T-helper 1 cell treated with Interleukin-12 subunit alpha and Interleukin-12 subunit beta and Interleukin-4 antibody, amounts not matched to agents 30 μg/mL and 1 μg/mL, for 36 hours (primary cell): ENCODE measurements at regions not wholly inside any gene's neighbourhood (a gene's known extent, or its start where the extent isn't known, plus 50 kb on each side); places are given as distances from the start of the nearest gene placed in this dataset.

Experiments
- H3K27ac Mint-ChIP-seq: one replicate; pipeline ENCODE4 v1.8.0; 2021; ENCODE audit warnings: mild to moderate bottlenecking, mixed read lengths
- H3K27me3 Mint-ChIP-seq: one replicate; pipeline ENCODE4 v1.8.0; 2021; ENCODE audit warnings: low read depth, mixed read lengths
- H3K36me3 Mint-ChIP-seq: one replicate; pipeline ENCODE4 v1.8.0; 2021; ENCODE audit warnings: low read depth, mixed read lengths
- H3K4me1 Mint-ChIP-seq: one replicate; pipeline ENCODE4 v1.8.0; 2021; ENCODE audit warnings: low read depth, mixed read lengths
- H3K4me3 Mint-ChIP-seq: one replicate; pipeline ENCODE4 v1.8.0; 2021; ENCODE audit warnings: mild to moderate bottlenecking, moderate library complexity, mixed read lengths
- H3K9me3 Mint-ChIP-seq: one replicate; pipeline ENCODE4 v1.8.0; 2021; ENCODE audit warnings: mixed read lengths

GRCh38 chr2:125701070-125701469, 954.9 kb upstream of the GYPC start:
- H3K9me3 Mint-ChIP-seq, result no peaks in the 10 kb centered on the region
- H3K36me3 Mint-ChIP-seq, result no peaks in the 10 kb centered on the region
- H3K27me3 Mint-ChIP-seq, result no peaks in the 10 kb centered on the region
- H3K27ac Mint-ChIP-seq, result no peak overlapping the region
- H3K4me1 Mint-ChIP-seq, result no peaks in the 10 kb centered on the region
- no peak overlapping the region for H3K4me3 Mint-ChIP-seq

DNA sequence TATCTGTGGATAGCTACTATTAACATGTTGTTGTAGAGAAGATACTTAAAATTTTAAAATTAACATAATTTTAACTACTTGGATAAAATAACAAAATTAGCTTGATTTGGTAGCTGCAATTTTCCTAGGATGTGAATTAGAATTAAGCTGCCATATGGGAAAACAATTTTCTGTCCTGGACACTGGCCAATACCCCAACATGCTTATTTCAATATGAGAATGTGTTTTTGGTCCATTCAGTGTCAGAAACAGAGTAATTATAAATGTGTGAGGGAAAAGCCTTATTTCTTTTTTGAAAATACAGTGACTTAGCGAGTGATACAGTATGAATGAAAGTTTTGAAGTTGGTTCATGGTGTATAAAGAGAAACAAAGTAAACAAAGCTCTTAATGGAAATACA, 948.3 kb upstream of the GYPC start:
- H3K4me3 Mint-ChIP-seq, result no peak overlapping the region
- no peaks in the 10 kb centered on the region for H3K4me1 Mint-ChIP-seq
- H3K27me3 Mint-ChIP-seq, result no peaks in the 10 kb centered on the region
- H3K9me3 Mint-ChIP-seq, result peaks cover 25% of the 10 kb centered on the region
- H3K36me3 Mint-ChIP-seq, result no peaks in the 10 kb centered on the region
- no peak overlapping the region for H3K27ac Mint-ChIP-seq

GRCh38 chr2:125710561-125710960, 945.4 kb upstream of the GYPC start:
- no peak overlapping the region for H3K4me3 Mint-ChIP-seq
- H3K27me3 Mint-ChIP-seq, result no peaks in the 10 kb centered on the region
- H3K36me3 Mint-ChIP-seq, result no peaks in the 10 kb centered on the region
- no peaks in the 10 kb centered on the region for H3K4me1 Mint-ChIP-seq
- H3K9me3 Mint-ChIP-seq, result peaks cover 28% of the 10 kb centered on the region
- no peak overlapping the region for H3K27ac Mint-ChIP-seq

DNA sequence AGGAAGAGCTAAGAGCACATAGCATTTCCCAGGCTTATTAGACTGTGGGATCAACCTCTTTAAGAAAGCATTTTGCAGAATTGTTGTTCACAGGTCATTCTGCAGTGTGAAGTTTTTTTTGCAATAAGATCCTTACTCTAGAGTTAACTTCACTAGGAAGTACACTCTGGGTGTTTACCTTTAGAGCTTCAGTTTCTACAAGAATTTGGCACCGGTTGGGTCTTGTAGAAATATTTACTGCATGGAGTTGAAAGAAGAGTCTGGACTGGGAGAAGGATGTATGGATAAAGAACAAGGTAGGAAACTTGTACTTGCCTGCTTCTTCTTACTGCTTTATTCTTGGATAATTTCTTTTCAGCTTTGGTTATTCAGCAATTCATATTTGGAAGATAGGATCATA, 944.9 kb upstream of the GYPC start:
- H3K9me3 Mint-ChIP-seq, result peaks cover 28% of the 10 kb centered on the region
- no peaks in the 10 kb centered on the region for H3K36me3 Mint-ChIP-seq
- H3K4me3 Mint-ChIP-seq, result no peak overlapping the region
- no peak overlapping the region for H3K27ac Mint-ChIP-seq
- H3K4me1 Mint-ChIP-seq, result no peaks in the 10 kb centered on the region
- no peaks in the 10 kb centered on the region for H3K27me3 Mint-ChIP-seq

- Mint-ChIP-seq H3K36me3 (no peaks in the 10 kb centered on the region), H3K27ac (no peak overlapping the region), H3K4me3 (no peak overlapping the region), H3K4me1 (no peaks in the 10 kb centered on the region), H3K9me3 (peaks cover 21% of the 10 kb centered on the region), H3K27me3 (no peaks in the 10 kb centered on the region)
Observed at GRCh38 chr2:125713533-125713932, 942.4 kb upstream of the GYPC start.

DNA sequence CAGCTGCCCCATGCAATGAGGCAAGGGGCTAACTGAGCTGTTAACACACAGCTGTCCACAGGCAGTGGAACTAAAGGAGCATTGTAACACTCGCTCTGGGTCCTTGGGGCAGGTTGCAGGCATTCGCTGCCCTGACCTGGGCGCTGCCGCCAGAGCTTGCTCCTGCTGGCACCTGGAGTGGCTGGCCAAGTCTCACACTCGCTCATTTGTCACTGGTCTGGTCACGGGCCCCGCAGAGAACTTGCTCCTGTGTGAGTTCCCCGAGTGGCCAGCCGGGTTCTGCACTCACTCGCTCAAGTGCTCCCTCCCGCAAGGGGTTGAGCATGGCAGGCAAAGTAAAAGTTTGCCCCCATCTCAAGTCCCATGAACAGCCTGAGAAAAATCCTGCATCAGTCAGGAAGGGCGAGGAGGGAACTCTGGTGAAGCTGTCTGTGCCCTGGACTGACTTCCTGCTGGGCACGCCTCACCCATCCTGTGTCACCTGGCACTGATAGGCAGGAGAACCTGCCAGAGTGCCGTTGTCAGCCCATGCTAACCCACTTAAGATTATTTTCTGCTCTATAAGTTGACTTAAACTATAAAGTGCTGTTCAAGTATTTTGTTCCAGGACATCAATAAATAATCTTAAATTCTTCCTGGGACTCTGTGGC, 934.8 kb upstream of the GYPC start:
- Mint-ChIP-seq H3K27ac (no peak overlapping the region), H3K36me3 (no peaks in the 10 kb centered on the region)

DNA sequence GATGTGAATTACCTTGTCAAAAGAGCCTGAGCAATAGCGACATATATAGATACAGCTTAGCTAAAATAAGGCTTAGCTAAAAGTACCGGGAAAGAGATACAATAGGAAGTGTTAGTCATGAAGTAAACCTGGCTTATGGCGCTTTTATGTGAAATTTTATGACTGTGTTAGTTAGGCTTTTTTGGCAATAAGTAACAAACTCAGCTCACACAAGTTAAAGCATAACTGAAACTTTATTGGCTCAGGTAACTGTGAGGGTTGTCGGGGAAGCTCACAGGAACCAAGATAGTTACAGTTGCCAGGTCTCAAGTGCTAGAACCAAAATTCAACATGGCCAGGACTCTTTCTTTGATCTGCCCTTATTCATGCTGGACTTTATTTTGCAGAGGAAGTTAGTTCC, 925.0 kb upstream of the GYPC start:
- peaks cover 7% of the 10 kb centered on the region for H3K9me3 Mint-ChIP-seq
- H3K27me3 Mint-ChIP-seq, result no peaks in the 10 kb centered on the region
- no peak overlapping the region for H3K4me3 Mint-ChIP-seq
- H3K4me1 Mint-ChIP-seq, result no peaks in the 10 kb centered on the region
- no peaks in the 10 kb centered on the region for H3K36me3 Mint-ChIP-seq
- H3K27ac Mint-ChIP-seq, result no peak overlapping the region

More for the DNA sequence above, 934.8 kb upstream of the GYPC start:
- Mint-ChIP-seq H3K4me3 (no peak overlapping the region), H3K27me3 (no peaks in the 10 kb centered on the region), H3K9me3 (peaks cover 7% of the 10 kb centered on the region), H3K4me1 (no peaks in the 10 kb centered on the region)

DNA sequence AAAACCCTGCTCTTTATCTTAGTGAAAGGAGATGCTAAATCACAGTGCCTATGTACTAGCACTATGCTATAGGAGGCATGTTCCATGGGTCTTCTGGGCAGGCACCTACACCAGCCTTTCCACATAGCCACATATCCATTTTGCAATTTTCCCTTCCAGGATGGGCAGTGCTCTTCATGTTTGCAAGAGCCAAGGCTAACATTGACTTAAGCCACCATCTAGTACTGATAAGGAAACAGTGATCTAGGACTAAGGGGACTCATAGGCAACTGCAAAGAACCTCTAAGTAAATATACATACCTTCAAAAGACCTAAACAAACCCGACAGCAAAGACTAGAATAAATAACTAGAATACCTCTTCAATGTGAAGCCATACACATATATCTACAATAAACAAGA, 919.7 kb upstream of the GYPC start:
- H3K27me3 Mint-ChIP-seq, result no peaks in the 10 kb centered on the region
- H3K27ac Mint-ChIP-seq, result no peak overlapping the region
- H3K4me3 Mint-ChIP-seq, result no peak overlapping the region
- no peaks in the 10 kb centered on the region for H3K36me3 Mint-ChIP-seq
- H3K9me3 Mint-ChIP-seq, result peaks cover 15% of the 10 kb centered on the region
- H3K4me1 Mint-ChIP-seq, result no peaks in the 10 kb centered on the region

GRCh38 chr2:125745514-125745913, 910.4 kb upstream of the GYPC start:
- H3K4me3 Mint-ChIP-seq, result no peak overlapping the region
- no peaks in the 10 kb centered on the region for H3K27me3 Mint-ChIP-seq
- no peak overlapping the region for H3K27ac Mint-ChIP-seq
- no peaks in the 10 kb centered on the region for H3K36me3 Mint-ChIP-seq
- H3K4me1 Mint-ChIP-seq, result no peaks in the 10 kb centered on the region
- no peaks in the 10 kb centered on the region for H3K9me3 Mint-ChIP-seq

GRCh38 chr2:125746321-125747164, 909.4 kb upstream of the GYPC start:
- Mint-ChIP-seq H3K27me3 (no peaks in the 10 kb centered on the region), H3K4me3 (no peak overlapping the region), H3K36me3 (no peaks in the 10 kb centered on the region), H3K9me3 (no peaks in the 10 kb centered on the region), H3K4me1 (no peaks in the 10 kb centered on the region), H3K27ac (no peak overlapping the region)

DNA sequence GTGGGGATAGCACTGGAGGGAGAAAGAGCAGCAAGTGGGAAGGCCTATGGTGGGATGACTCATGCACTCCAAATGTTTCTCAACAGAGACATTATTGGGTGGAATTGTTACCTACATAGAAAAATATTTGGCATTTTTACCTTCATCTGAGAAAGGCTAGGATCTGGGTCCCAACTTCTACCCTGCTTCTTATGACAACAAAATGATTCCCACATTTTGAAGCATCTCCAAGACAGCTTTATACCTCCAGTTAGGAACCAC, 908.9 kb upstream of the GYPC start:
- H3K27ac Mint-ChIP-seq, result no peak overlapping the region
- H3K4me3 Mint-ChIP-seq, result no peak overlapping the region
- H3K4me1 Mint-ChIP-seq, result no peaks in the 10 kb centered on the region
- no peaks in the 10 kb centered on the region for H3K36me3 Mint-ChIP-seq
- no peaks in the 10 kb centered on the region for H3K27me3 Mint-ChIP-seq
- no peaks in the 10 kb centered on the region for H3K9me3 Mint-ChIP-seq

DNA sequence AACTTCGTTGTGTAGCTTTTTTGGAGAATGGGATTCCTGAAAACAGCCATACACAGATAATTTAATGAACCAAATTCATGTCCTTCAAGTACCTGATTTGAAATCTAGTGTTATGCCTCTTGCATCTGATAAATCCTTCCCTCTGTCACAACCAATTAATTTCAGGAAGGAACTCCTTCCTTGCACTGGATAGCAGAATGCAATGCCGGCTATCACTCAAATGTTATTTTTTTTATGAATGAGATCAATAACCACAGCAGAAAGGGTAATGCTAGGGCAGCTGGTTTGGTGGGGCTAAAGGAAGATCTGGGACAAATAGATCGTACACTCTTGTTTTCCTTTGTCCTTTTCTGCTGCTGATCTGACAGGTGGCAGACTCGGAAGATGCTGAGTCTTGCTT, 899.5 kb upstream of the GYPC start:
- peaks cover 8% of the 10 kb centered on the region for H3K9me3 Mint-ChIP-seq
- H3K27ac Mint-ChIP-seq, result no peak overlapping the region
- no peak overlapping the region for H3K4me3 Mint-ChIP-seq
- no peaks in the 10 kb centered on the region for H3K4me1 Mint-ChIP-seq
- no peaks in the 10 kb centered on the region for H3K27me3 Mint-ChIP-seq
- H3K36me3 Mint-ChIP-seq, result no peaks in the 10 kb centered on the region

DNA sequence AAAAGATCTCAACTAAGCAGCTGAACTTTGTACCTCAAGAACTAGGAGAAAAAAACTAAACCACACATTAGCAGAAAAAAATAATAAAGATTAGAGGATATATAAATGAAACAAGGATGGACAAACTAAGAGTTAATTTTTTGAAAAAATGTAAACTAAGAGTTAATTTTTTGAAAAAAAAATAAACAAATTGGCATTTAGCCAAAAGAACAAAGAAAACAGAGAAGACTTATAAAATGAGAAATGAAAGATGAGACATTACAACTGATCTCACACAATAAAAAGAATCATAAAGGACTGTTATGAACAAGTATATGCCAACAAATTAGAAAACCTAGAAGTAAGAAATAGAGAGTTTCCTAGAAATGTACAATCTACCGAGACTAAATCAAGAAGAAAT, 859.2 kb upstream of the GYPC start:
- Mint-ChIP-seq H3K4me1 (no peaks in the 10 kb centered on the region), H3K27me3 (no peaks in the 10 kb centered on the region), H3K36me3 (no peaks in the 10 kb centered on the region), H3K9me3 (peaks cover 13% of the 10 kb centered on the region), H3K4me3 (no peak overlapping the region), H3K27ac (no peak overlapping the region)

DNA sequence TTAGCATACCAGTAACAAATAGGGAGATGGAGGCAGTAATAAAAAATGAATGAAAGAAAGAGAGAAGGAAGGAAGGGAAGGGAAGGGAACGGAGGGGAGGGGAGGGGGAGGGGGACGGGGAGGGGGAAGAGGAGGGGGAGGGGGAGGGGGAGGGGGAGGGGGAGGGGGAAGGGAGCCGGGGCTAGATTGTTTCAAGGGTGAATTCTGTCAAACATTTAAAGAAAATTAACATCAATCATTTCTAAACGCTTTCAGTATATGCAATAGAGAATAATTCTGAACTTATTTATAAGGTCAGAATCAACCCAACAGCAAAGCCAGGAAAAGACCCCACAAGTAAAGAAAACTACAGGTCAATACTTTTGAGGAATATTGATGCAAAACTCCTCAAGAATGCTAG, 858.8 kb upstream of the GYPC start:
- Mint-ChIP-seq H3K9me3 (peaks cover 13% of the 10 kb centered on the region), H3K27me3 (no peaks in the 10 kb centered on the region), H3K36me3 (no peaks in the 10 kb centered on the region), H3K4me1 (no peaks in the 10 kb centered on the region), H3K4me3 (no peak overlapping the region), H3K27ac (no peak overlapping the region)

GRCh38 chr2:125822746-125823145, 833.2 kb upstream of the GYPC start:
- Mint-ChIP-seq H3K36me3 (no peaks in the 10 kb centered on the region), H3K27me3 (no peaks in the 10 kb centered on the region), H3K4me3 (no peak overlapping the region), H3K27ac (no peak overlapping the region), H3K9me3 (peaks cover 13% of the 10 kb centered on the region), H3K4me1 (no peaks in the 10 kb centered on the region)
